ENCODE measurements at regions not wholly inside any gene's neighbourhood (a gene's known extent, or its start where the extent isn't known, plus 50 kb on each side); places are given as distances from the start of the nearest gene placed in this dataset.

GRCh38 chr18:75533950-75534349 is 106.4 kb upstream of the SMIM21 start:
- Histone ChIP-seq H3K27me3 (ENCODE audit: insufficient read depth, poor library complexity, severe bottlenecking) (peaks cover 3% of the 10 kb centered on the region), H3K4me3 (replicated peaks; ENCODE audit: insufficient read depth, low read length) (no peak overlapping the region), H3K27ac (replicated peaks) (no peak overlapping the region)
- no peak for DNase-seq (ENCODE audit: low read depth in 1 of 2, low spot score in 1 of 2)
- TF ChIP-seq POLR2AphosphoS5 (IDR thresholded peaks at IDR 0.05; ENCODE audit: low read depth) (no peak), GABPA (IDR thresholded peaks at IDR 0.05; ENCODE audit: low read depth) (no peak), SPI1 (IDR thresholded peaks at IDR 0.05; ENCODE audit: borderline replicate concordance, low read depth) (no peak), CTCF (IDR thresholded peaks at IDR 0.05; ENCODE audit: insufficient read depth, low read length) (no peak)
- TF ChIP-seq, protein P1, sequence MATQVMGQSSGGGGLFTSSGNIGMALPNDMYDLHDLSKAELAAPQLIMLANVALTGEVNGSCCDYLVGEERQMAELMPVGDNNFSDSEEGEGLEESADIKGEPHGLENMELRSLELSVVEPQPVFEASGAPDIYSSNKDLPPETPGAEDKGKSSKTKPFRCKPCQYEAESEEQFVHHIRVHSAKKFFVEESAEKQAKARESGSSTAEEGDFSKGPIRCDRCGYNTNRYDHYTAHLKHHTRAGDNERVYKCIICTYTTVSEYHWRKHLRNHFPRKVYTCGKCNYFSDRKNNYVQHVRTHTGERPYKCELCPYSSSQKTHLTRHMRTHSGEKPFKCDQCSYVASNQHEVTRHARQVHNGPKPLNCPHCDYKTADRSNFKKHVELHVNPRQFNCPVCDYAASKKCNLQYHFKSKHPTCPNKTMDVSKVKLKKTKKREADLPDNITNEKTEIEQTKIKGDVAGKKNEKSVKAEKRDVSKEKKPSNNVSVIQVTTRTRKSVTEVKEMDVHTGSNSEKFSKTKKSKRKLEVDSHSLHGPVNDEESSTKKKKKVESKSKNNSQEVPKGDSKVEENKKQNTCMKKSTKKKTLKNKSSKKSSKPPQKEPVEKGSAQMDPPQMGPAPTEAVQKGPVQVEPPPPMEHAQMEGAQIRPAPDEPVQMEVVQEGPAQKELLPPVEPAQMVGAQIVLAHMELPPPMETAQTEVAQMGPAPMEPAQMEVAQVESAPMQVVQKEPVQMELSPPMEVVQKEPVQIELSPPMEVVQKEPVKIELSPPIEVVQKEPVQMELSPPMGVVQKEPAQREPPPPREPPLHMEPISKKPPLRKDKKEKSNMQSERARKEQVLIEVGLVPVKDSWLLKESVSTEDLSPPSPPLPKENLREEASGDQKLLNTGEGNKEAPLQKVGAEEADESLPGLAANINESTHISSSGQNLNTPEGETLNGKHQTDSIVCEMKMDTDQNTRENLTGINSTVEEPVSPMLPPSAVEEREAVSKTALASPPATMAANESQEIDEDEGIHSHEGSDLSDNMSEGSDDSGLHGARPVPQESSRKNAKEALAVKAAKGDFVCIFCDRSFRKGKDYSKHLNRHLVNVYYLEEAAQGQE (IDR thresholded peaks at IDR 0.05; ENCODE audit: insufficient replicate concordance, low read depth) = no peak

- Histone ChIP-seq H3K27ac (replicated peaks) (no peak overlapping the region), H3K4me3 (replicated peaks; ENCODE audit: insufficient read depth, low read length) (no peak overlapping the region), H3K27me3 (ENCODE audit: insufficient read depth, poor library complexity, severe bottlenecking) (peaks cover 3% of the 10 kb centered on the region)
- no peak for TF ChIP-seq CTCF (IDR thresholded peaks at IDR 0.05; ENCODE audit: insufficient read depth, low read length)
- no peak for TF ChIP-seq SPI1 (IDR thresholded peaks at IDR 0.05; ENCODE audit: borderline replicate concordance, low read depth)
- TF ChIP-seq, protein P1 (IDR thresholded peaks at IDR 0.05; ENCODE audit: insufficient replicate concordance, low read depth) = no peak
- no peak for TF ChIP-seq POLR2AphosphoS5 (IDR thresholded peaks at IDR 0.05; ENCODE audit: low read depth)
- no peak for TF ChIP-seq GABPA (IDR thresholded peaks at IDR 0.05; ENCODE audit: low read depth)
- no peak for DNase-seq (ENCODE audit: low read depth in 1 of 2, low spot score in 1 of 2)
Measured at GRCh38 chr18:75533209-75533608, 105.7 kb upstream of the SMIM21 start.

- no peak for DNase-seq (ENCODE audit: low read depth in 1 of 2, low spot score in 1 of 2)
- Histone ChIP-seq H3K27ac (replicated peaks) (no peak overlapping the region), H3K4me3 (replicated peaks; ENCODE audit: insufficient read depth, low read length) (no peak overlapping the region), H3K27me3 (ENCODE audit: insufficient read depth, poor library complexity, severe bottlenecking) (no peaks in the 10 kb centered on the region)
- TF ChIP-seq, protein P1 (IDR thresholded peaks at IDR 0.05; ENCODE audit: insufficient replicate concordance, low read depth) = no peak
- no peak for TF ChIP-seq SPI1 (IDR thresholded peaks at IDR 0.05; ENCODE audit: borderline replicate concordance, low read depth)
- TF ChIP-seq CTCF (IDR thresholded peaks at IDR 0.05; ENCODE audit: insufficient read depth, low read length) = no peak
- TF ChIP-seq GABPA (IDR thresholded peaks at IDR 0.05; ENCODE audit: low read depth) = no peak
- no peak for TF ChIP-seq POLR2AphosphoS5 (IDR thresholded peaks at IDR 0.05; ENCODE audit: low read depth)
Measured at GRCh38 chr18:75531851-75532459, 104.5 kb upstream of the SMIM21 start.

All from HL-60 (cell line).